GM21825 (cell line): ENCODE measurements at regions not wholly inside any gene's neighbourhood (a gene's known extent, or its start where the extent isn't known, plus 50 kb on each side); places are given as distances from the start of the nearest gene placed in this dataset.
A peak's percentile ranks its signal among the peaks of the same experiment; 100 is the strongest.
"Not testable (repeated sequence)": the region's sequence is repeated elsewhere in the genome, so short reads cannot be mapped to it uniquely, and the experiment has no call there.

Source experiments
- ATAC-seq: cut with Tn5 transposase; IDR thresholded peaks from one replicate; pipeline ENCODE4 v1.9.1; 2021; ENCODE audit warnings: mild to moderate bottlenecking, moderate library complexity; ENCODE audit not compliant: unreplicated experiment

- no peak for ATAC-seq
Observed at GRCh38 chr4:116180157-116180601, 905.2 kb downstream of the TRAM1L1 start.

GRCh38 chr4:116151371-116151770, 934.0 kb downstream of the TRAM1L1 start:
- not testable (repeated sequence) for ATAC-seq

- ATAC-seq, result no peak
Observed at GRCh38 chr4:116150152-116150551, 935.2 kb downstream of the TRAM1L1 start.

GRCh38 chr4:116143198-116143597, 942.2 kb downstream of the TRAM1L1 start:
- no peak for ATAC-seq

- no peak for ATAC-seq
Observed at GRCh38 chr4:116132946-116133345, 952.4 kb downstream of the TRAM1L1 start.

GRCh38 chr4:116126794-116127193, 958.6 kb downstream of the TRAM1L1 start:
- ATAC-seq, result no peak

- ATAC-seq, result no peak
Observed at GRCh38 chr4:116122124-116122523, 963.3 kb downstream of the TRAM1L1 start.

- no peak for ATAC-seq
Observed at GRCh38 chr4:116118221-116118620, 967.2 kb downstream of the TRAM1L1 start.

- not testable (repeated sequence) for ATAC-seq
Observed at GRCh38 chr4:116112861-116113260, 972.5 kb downstream of the TRAM1L1 start.

- ATAC-seq, result no peak
Observed at GRCh38 chr4:116110713-116111112, 974.7 kb downstream of the TRAM1L1 start.

- ATAC-seq, result no peak
Observed at GRCh38 chr4:116108606-116109005, 976.8 kb downstream of the TRAM1L1 start.

GRCh38 chr4:116101321-116101720, 984.1 kb downstream of the TRAM1L1 start:
- no peak for ATAC-seq

GRCh38 chr4:116099596-116099995, 985.8 kb downstream of the TRAM1L1 start:
- no peak for ATAC-seq

- ATAC-seq, result not testable (repeated sequence)
Observed at GRCh38 chr4:116097353-116097752, 983.9 kb upstream of the NDST4 start.

GRCh38 chr4:116092961-116093360, 979.5 kb upstream of the NDST4 start:
- no peak for ATAC-seq

- no peak for ATAC-seq
Observed at GRCh38 chr4:116088771-116089170, 975.4 kb upstream of the NDST4 start.

GRCh38 chr4:116082808-116083366, 969.5 kb upstream of the NDST4 start:
- no peak for ATAC-seq

- ATAC-seq, result no peak
Observed at GRCh38 chr4:116073051-116073450, 959.6 kb upstream of the NDST4 start.

- ATAC-seq, result no peak
Observed at GRCh38 chr4:116070283-116070682, 956.9 kb upstream of the NDST4 start.

GRCh38 chr4:116066711-116067245, 953.4 kb upstream of the NDST4 start:
- no peak for ATAC-seq

GRCh38 chr4:116064331-116064730, 950.9 kb upstream of the NDST4 start:
- ATAC-seq, result no peak

- ATAC-seq, result no peak
Observed at GRCh38 chr4:116059361-116059760, 945.9 kb upstream of the NDST4 start.

GRCh38 chr4:116058129-116058528, 944.7 kb upstream of the NDST4 start:
- peak; percentile 67 for ATAC-seq
